ENCODE measurements at regions not wholly inside any gene's neighbourhood (a gene's known extent, or its start where the extent isn't known, plus 50 kb on each side); places are given as distances from the start of the nearest gene placed in this dataset.

- DNase-seq = no peak
Observed at GRCh38 chr16:6993544-6993943, 339.1 kb upstream of the RBFOX1 start.

DNA sequence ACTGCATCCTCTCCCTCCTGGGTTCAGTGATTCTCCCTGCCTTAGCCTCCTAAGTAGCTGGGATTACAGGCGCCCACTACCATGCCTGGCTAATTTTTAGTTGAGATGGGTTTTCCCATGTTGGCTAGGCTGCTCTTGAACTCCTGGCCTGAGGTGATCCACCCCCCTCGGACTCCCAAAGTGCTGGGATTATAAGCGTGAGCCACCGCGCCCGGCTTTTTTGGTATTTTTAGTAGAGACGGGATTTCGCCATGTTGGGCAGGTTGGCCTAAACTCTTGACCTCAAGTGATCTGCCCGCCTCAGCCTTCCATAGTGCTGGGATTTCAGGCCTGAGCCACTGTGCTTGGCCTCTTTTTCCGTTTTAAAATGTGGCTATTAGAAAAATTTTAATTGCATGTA, 343.8 kb upstream of the RBFOX1 start:
- DNase-seq = no peak

DNA sequence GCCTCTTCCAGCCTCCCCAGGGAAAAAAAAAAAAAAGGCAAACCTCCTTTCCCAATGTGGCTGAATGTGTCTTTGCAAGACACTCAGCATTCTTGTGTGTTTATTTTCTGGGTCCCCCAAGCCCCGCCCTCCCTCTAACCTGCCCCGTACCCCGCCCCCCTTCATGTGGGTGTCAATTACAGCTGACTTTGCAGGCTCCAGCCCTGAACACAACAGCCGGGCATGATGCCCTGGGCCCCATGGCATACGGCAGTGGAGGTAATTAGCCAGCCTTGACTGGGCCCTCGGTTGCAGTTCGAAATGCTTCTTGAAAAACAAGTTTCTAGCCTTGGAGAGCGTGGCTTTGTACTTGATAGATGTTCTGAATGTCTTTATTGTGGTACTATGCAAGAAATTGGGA, 354.7 kb upstream of the RBFOX1 start:
- no peak for DNase-seq

GRCh38 chr16:6977291-6977690, 355.4 kb upstream of the RBFOX1 start:
- no peak for DNase-seq

DNA sequence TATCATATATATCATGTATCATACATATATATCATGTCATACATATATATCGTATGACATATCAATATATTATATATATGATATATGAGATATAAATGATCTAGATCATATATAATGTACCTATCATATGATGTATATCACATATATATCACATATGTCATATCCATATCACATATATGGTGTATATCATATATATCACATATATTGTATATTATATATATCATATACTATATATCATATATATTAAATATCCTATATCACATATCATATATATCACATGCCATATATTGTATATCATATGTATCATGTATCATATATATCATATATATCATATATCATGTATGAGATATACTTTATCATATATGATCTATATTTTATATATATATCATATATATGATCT, 355.9 kb upstream of the RBFOX1 start:
- DNase-seq = no peak

GRCh38 chr16:6970171-6970857, 362.3 kb upstream of the RBFOX1 start:
- no peak for DNase-seq

DNA sequence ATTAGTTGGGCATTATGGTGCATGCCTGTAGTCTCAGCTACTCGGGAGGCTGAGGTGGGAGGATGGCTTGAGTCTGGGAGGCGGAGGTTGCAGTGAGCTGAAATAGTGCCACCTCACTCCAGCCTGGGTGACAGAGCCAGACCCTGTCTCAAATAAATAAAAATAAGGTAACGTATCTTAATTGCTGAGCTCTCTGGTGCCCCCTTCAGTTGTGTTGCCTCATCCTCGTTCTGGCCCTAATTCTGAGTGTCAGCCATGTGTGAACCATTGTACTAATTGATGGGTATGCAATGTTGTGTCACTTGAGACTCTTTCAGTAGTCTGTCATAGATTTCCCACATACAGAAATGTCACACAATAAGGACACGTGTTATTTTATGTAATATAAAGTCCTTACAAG, 363.1 kb upstream of the RBFOX1 start:
- DNase-seq = no peak

- no peak for DNase-seq
Observed at GRCh38 chr16:6967796-6968320, 364.8 kb upstream of the RBFOX1 start.

- DNase-seq = no peak
Observed at GRCh38 chr16:6966925-6967324, 365.7 kb upstream of the RBFOX1 start.

DNA sequence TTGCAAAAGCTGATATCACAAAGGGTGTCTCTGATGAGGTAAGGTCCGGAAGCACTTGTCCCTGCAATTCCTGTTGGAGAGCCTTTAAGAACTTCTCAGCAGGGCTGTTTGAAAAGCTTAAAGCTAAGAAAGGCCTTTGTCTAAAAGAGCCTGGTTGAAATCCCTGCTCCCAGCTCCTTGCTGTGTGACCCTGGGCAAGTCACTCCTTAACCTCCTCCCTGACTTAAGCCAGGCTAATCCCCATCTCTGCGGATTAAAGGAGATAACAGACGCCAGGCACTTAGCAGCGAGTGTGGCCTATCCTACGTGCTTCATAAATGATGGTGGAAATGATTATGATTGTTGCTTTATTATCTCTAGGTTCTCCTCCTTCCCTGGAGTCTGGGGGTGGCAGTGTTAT, 368.0 kb upstream of the RBFOX1 start:
- DNase-seq = no peak

- no peak for DNase-seq
Observed at GRCh38 chr16:6961704-6962103, 370.9 kb upstream of the RBFOX1 start.

GRCh38 chr16:6958184-6958583, 374.5 kb upstream of the RBFOX1 start:
- DNase-seq = no peak

DNA sequence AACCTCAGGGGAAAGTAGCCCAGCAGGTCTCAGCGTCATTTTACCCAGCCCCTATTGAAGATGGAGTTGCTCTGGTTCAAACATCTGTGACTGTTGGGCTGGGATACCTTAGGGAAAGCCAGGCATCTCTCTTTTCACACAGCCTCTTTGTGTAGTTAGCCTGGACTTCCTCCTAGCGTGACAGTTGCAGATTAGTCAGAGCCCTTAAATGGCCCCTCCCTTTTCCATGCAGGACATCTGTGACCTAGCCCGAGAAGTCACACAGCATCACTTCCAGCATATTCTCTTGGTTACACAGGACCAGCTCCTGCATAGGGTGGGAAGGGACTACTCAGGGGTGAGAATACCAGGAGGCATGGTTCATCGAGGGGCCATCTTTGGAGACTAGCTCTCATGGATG, 375.0 kb upstream of the RBFOX1 start:
- no peak for DNase-seq

DNA sequence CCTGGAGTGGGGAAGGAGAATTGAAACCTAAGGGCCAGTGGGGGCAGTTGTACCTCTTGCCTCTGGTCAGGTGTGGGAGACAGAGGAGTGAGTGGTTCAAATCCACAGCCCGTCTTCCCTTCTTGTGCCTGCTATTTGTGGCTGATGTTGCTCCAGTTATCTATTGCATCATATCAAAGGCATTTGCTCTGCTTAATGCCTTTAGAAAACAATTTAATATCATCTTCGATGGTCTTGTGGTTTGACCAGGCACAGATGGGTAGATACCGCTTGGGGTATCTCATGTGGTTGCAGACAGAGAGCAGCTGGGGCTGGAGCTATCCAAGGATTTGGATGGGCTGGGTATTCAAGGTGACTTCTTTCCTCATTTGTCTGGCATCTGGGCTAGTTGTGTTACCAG, 376.1 kb upstream of the RBFOX1 start:
- DNase-seq = no peak

DNA sequence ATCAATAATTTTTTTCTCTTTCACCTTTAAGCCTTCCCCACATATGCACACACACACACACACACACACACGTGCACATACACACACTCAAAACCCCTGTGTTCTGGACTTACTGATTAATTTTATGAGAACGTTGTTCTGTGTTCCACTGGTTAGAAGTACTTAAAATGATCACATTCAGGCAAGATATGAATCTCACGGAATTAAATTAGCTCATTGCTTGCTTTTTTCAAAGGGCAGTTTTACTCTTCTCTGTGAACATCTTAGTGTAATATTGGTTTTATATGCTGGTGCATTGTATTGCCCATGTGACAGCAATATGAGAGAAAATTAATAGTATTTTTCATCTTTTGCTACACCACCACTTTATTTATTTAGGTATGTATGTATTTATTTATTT, 377.3 kb upstream of the RBFOX1 start:
- no peak for DNase-seq

- DNase-seq = no peak
Observed at GRCh38 chr16:6949240-6949639, 383.4 kb upstream of the RBFOX1 start.

GRCh38 chr16:6947291-6947690, 385.4 kb upstream of the RBFOX1 start:
- no peak for DNase-seq

DNA sequence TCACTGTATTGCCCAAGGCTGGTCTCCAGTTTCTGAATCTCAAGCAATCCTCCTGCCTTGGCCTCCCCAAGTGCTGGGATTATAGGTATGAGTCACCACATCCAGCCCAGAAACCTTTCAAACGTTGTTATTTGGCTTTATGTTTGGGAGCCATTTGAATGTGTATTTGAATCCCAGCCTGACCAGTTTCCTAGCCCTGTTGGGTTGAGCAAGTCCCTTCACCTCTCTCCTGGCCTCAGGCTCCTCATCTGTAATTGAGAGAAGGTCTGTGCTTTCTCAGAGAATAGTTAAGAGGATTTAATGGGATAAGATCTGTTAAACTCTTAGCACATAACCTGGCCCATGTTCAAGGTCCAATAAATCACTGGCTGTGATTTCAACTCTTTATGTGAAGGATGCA, 385.8 kb upstream of the RBFOX1 start:
- DNase-seq = no peak

DNA sequence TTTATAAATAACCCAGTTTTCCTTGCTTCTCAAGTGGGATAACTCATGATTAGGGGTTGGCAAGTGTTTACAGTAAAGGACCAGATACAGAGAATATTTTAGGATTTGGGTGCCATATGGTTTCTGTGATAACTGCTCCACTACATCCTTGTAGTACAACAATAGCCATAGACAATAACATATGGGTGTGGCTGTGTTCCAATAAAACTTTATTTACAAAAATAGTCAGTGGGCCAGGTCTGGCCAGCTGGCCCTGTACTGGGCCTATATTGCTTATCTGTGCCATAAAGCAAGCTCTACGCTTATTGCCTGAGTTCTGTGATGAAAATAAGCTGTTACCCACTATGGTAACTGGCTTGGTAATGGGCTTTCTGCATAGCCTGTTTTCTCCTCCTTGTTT, 386.5 kb upstream of the RBFOX1 start:
- DNase-seq = no peak

DNA sequence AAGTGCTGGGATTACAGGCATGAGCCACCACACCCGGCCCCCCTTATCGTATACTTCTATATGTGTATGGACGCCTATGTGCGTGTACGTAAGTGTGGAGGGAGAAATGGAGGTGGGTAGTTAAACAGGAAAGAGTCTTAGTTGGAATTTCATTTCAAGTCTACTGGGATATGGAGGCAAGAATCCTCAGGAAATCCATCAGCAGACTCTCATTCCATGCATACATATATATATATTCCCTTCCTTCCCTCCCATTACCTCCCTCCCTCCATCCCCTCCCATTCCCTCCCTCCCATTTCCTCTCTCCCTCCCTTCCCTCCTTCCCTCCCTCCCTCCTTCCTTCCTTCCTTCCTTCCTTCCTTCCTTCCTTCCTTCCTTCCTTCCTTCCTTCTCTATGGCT, 391.7 kb upstream of the RBFOX1 start:
- no peak for DNase-seq

DNA sequence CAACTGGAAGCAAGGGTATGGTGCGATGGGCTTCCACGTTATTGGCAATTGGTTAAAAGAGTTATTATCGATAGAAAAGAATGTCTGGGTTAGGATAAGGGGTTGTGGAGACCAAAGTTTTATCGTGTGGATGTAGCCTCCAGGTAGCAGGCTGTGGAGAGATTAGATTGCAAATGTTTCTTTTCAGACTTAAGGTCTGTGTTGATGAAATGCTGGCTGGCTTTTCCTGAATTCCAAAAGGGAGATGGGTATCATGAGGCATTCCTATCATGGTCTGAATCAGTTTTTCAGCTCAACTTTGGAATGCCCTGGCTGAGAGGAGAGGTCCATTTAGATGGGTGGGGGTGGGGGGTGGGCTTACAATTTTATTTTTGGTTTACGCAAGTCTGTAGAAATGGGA, 395.0 kb upstream of the RBFOX1 start:
- DNase-seq = no peak

GRCh38 chr16:6932871-6933385, 399.7 kb upstream of the RBFOX1 start:
- no peak for DNase-seq

GRCh38 chr16:6929868-6930267, 402.8 kb upstream of the RBFOX1 start:
- no peak for DNase-seq

- DNase-seq = no peak
Observed at GRCh38 chr16:6926762-6927161, 405.9 kb upstream of the RBFOX1 start.

GRCh38 chr16:6926341-6926740, 406.3 kb upstream of the RBFOX1 start:
- no peak for DNase-seq

Measured in MV-4-11 (cell line).